ENCODE measurements at regions not wholly inside any gene's neighbourhood (a gene's known extent, or its start where the extent isn't known, plus 50 kb on each side); places are given as distances from the start of the nearest gene placed in this dataset.

DNA sequence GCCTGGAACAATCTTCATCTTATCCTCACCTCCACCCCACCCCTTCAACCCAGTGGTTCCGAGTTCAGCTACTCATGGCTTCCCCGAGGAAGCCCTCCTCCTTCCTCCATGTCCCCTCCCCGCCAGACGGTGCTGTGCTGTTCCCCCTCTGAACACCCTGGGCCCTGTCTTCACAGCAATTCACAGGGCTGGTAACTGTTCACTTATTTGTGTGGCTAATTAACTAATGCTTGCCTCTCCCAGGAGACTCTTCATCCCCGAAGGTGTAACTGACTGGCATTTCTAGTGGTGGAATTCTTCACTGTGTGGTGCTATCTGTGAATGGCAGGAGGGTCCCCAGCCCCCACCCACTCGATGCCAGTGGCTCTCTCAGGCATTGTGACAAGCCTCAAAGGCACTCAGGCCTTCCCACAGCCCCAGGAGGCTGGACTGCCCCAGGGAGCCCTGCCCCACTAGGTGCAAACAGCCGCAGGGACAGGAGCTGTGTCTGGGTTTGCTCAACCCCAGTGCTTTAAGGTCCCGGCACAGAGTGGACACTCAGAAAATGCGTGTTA lies 133.7 kb upstream of the ID2 start:
- DNase-seq (ENCODE audit: low spot score): no peak
- no peak overlapping the region for H3K4me3 ChIP-seq
- no peak overlapping the region for H3K27ac ChIP-seq
- TF ChIP-seq, protein P1, sequence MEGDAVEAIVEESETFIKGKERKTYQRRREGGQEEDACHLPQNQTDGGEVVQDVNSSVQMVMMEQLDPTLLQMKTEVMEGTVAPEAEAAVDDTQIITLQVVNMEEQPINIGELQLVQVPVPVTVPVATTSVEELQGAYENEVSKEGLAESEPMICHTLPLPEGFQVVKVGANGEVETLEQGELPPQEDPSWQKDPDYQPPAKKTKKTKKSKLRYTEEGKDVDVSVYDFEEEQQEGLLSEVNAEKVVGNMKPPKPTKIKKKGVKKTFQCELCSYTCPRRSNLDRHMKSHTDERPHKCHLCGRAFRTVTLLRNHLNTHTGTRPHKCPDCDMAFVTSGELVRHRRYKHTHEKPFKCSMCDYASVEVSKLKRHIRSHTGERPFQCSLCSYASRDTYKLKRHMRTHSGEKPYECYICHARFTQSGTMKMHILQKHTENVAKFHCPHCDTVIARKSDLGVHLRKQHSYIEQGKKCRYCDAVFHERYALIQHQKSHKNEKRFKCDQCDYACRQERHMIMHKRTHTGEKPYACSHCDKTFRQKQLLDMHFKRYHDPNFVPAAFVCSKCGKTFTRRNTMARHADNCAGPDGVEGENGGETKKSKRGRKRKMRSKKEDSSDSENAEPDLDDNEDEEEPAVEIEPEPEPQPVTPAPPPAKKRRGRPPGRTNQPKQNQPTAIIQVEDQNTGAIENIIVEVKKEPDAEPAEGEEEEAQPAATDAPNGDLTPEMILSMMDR (IDR thresholded peaks at IDR 0.05): no peak
- peaks cover 0 to 31% of the 10 kb centered on the region in 2 donors for H3K4me1 ChIP-seq
- no peaks in the 10 kb centered on the region for H3K9me3 ChIP-seq
- no peaks in the 10 kb centered on the region for H3K27me3 ChIP-seq
- no peaks in the 10 kb centered on the region for H3K36me3 ChIP-seq

DNA sequence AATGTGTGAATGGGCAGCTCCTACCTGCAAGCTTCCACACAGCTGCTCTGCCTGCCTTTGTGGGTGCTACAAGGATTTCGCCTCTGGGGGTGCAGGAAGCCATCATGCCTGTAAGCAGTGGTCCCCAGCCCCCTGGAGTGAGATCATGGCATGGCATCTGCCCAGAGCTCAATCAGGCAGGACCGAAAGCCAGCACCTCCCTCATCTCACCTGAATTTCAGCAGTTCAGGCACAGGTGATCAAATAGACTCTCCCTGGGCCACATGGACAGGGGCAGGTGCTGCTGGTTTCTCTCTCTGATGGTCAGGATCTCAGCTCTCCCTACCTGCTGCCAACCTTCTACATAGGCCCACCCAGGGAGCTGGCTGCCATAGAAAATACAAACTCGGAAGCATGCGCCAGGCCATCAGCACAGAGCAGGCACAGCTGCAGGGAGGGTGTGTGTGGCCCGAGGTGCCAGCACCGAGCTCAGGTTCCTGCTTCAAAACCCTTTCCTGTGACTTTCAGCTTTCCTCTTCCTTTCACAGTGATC lies 133.2 kb upstream of the ID2 start:
- no peaks in the 10 kb centered on the region for H3K36me3 ChIP-seq
- H3K27me3 ChIP-seq: no peaks in the 10 kb centered on the region
- peaks cover 0 to 25% of the 10 kb centered on the region in 2 donors for H3K4me1 ChIP-seq
- TF ChIP-seq, protein P1 (IDR thresholded peaks at IDR 0.05): no peak
- no peaks in the 10 kb centered on the region for H3K9me3 ChIP-seq
- no peak overlapping the region for H3K27ac ChIP-seq
- H3K4me3 ChIP-seq: no peak overlapping the region
- no peak for DNase-seq (ENCODE audit: low spot score)

DNA sequence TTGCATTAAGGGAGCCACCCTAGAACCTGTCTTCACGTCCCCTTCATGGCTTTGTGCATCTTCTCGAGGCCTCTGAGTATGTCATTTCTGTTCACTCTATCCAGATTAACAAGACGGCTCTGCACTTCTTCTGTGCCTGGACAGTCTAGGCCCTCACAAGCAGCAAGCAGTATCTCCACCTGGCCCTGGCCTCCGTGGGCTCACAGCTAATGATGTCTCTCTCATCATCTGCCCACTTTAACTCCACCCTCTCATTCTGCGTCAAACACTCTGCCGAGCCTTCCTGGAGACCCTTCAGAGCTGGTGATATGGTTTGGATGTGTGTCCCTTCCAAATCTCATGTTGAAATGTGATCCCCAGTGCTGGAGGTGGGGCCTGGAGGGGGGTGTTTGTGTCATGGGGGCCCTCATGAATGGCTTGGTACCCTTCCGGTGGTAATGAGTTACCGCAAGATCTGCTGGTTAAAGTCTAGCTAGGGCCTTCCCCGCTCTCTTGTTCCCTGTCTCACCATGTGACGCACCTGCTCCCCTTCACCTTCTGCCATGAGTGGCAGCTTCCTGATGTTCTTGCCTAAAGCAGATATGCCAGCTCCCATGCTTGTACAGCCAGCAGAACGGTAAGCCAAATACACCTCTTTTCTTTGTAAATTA lies 132.5 kb upstream of the ID2 start:
- no peak overlapping the region for H3K27ac ChIP-seq
- no peaks in the 10 kb centered on the region for H3K36me3 ChIP-seq
- DNase-seq (ENCODE audit: low spot score): no peak
- peaks cover 0 to 18% of the 10 kb centered on the region in 2 donors for H3K4me1 ChIP-seq
- TF ChIP-seq, protein P1 (IDR thresholded peaks at IDR 0.05): no peak
- no peak overlapping the region for H3K4me3 ChIP-seq
- H3K9me3 ChIP-seq: no peaks in the 10 kb centered on the region
- H3K27me3 ChIP-seq: no peaks in the 10 kb centered on the region

DNA sequence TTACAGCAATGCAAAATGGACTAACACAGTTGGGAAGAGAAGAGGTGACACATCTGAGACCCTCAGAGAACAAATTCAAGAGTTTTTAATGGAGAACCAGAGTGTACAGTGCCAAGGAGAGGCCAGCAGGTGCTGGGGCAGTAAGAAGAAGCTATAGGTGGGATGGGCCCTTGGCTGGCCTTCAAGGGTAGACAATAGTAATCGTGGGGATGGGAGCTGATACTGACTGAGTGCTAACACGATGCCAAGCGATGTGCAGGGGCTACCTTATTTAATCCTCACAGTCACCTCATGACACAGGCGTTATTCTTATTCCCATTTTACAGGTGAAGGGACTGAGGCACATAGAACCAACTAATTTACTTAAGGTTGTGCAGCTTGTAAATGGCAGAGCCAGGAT lies 131.9 kb upstream of the ID2 start:
- TF ChIP-seq, protein P1 (IDR thresholded peaks at IDR 0.05): no peak
- H3K36me3 ChIP-seq: no peaks in the 10 kb centered on the region
- H3K4me3 ChIP-seq: no peak overlapping the region
- peaks cover 0 to 13% of the 10 kb centered on the region in 2 donors for H3K4me1 ChIP-seq
- H3K27me3 ChIP-seq: no peaks in the 10 kb centered on the region
- no peaks in the 10 kb centered on the region for H3K9me3 ChIP-seq
- no peak overlapping the region for H3K27ac ChIP-seq
- no peak for DNase-seq (ENCODE audit: low spot score)

DNA sequence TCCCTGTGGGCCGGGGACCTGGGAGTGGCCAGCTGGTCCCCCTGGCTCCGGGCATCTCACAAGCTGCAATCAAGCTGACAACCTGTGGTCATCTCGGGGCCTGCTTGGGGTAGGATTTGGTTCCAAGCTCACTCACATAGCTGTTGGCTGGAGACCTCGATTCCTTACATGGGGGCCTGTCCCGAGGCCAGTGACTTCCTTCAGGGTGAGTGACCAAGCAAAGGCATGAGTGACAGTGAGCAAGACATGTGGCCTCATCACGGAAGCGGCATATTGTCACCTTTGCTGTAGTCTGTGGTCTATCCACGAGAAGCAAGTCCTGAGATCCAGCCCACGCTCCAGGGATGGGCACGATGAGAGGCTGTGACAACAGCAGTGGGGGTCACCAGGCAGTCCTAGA lies 131.4 kb upstream of the ID2 start:
- DNase-seq (ENCODE audit: low spot score): no peak
- Histone ChIP-seq H3K4me1 (peaks cover 0 to 7% of the 10 kb centered on the region in 2 donors), H3K27me3 (no peaks in the 10 kb centered on the region), H3K4me3 (no peak overlapping the region), H3K36me3 (no peaks in the 10 kb centered on the region), H3K27ac (no peak overlapping the region), H3K9me3 (no peaks in the 10 kb centered on the region)
- TF ChIP-seq, protein P1 (IDR thresholded peaks at IDR 0.05): no peak

Data from right atrium auricular region (tissue), 2 donors.